ENCODE measurements at regions not wholly inside any gene's neighbourhood (a gene's known extent, or its start where the extent isn't known, plus 50 kb on each side); places are given as distances from the start of the nearest gene placed in this dataset.
"Not testable (repeated sequence)": the region's sequence is repeated elsewhere in the genome, so short reads cannot be mapped to it uniquely, and the experiment has no call there.

DNA sequence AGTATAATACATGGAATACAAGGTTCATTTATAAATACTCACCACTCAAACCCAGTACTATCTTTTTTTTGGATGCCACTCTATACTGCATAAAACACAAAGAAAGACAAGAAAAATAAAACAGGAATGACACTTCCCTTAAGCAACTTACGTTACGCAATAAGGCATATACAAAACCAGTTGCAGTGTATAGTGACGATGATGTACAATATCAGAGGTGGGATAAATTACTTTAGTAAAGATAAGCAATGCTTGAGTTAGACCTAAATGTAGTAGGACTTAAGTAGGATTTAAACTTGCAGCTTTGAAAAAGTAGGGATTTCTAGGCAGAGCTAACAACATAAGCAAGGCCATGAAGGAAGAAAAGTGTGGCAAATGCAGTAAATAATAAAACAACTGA lies 374.9 kb downstream of the SPRY2 start:
- DNase-seq, result no peak

DNA sequence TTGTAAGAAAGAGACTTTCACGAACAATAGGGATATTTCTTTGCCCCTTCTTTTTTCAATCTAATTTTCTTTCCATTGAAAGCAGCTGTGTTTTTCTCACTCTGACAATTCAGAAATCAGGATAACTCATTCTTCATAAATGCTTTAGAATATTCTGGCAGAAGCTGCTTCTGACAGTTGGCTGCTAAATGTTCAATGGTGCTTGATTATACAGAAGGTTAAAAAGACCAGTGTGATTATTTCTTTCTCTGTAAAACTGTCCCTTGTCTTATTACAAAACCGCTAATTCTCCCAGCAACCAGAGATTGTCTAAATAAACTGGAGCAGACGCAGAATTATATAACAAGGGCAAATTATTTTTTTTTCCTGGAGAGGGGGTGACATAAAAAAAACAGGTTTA lies 394.4 kb downstream of the SPRY2 start:
- DNase-seq, result no peak

DNA sequence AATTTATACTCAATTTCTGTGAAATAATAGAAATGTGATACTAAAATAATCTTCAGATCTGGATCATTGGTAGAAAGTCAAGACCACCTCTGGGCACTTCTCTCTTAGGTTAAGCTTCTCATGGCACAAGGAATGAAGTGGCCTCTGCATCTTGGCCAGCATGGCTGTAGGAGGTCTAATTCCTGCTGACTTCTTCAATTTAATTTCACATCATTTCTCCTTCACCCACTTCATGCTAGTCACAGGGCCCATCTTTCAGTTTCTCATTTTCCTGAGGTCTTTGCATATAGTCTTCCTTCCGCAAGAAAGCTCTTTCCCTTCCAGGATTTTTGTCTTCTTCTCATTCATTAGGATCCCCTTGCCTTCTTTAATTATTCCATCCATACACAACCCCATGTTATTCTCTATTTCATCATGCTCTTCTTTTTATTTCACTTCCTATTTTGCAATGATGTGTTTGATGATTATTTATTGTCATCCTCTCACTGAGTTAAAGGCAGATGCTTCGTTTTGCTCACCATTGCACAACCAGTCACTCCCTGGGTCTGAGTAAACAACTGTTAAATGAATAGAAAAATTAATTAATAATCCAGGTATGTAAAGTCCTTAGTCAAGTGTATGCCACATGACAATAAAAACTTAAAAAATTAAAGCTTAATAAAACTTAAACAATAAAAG lies 397.4 kb downstream of the SPRY2 start:
- no peak for DNase-seq

DNA sequence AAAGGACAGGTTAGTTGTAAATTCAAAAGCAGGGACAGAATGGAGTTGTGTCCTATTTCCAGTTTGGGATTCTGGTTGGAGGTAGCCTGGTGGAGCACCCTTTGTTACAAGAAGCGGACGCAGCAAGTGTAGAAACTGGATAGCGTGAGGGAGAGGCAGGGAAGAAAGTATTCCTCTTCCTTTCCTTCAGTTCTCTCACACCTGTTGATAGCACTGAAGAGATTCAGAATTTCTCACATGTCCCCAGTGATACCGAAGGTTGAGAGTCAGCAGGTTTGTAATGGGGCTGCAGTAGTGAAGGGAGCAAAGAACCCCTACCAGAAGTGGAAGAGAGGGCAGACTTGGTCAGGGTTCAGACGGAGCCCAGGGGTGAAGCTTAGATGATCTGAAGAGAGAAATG lies 399.2 kb downstream of the SPRY2 start:
- DNase-seq, result no peak

DNA sequence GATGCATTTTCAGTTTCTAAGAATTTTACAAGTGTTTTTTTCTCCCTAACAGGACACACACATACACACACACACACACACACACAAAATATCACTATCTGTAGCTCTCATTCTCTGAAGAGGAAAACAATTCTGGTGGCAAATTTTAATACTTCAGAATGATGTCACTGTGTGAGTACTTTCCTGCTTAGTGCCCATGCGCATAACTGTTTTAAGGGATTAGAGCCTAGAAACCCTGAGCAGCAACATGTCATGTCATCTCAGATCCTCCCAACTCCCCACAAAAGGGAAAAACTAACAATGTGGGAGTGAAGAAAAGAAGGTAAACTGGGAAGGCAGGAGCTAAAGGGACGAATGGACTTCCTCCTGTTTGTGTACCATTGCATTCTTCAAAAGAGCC lies 401.2 kb downstream of the SPRY2 start:
- no peak for DNase-seq

DNA sequence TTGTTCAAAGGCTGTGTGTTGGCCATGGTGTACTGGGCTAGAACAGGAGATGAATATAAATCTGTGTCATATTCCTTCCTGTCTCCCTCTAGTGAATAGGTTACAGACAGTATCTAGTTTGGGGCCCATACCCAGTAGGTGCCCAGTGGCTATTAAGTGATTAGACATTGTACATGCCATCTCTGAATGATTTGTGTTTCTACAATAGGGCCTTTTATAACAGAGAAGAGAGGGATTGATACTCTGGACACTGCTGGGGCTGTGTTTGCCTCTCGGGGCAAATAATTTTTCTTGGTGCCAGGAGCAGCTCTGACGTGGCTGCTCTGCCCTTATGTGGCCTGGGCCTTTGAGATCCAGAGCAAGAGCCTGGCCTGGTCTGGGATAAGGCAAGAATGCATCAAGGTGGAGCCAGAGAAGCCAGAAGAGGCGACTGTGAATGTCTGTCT lies 403.1 kb downstream of the SPRY2 start:
- no peak for DNase-seq

DNA sequence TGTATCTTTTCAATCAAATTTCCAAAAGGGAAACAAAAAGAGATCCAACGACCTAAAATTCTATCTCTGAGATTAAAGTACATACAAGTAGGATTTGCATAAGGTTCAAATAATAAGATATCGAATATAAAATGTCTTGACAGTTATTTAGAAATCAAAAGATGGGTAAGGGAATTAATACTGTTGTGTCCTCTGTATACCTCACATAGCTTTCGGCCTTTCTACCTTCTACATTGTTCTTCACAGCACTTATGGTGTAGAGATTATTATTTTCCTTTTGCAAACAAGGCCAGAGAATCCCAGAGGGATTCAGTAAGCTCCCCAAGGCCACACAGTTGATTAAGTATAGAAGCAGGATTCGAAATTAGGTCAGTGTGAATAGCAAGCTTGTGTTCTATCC lies 403.6 kb downstream of the SPRY2 start:
- no peak for DNase-seq

DNA sequence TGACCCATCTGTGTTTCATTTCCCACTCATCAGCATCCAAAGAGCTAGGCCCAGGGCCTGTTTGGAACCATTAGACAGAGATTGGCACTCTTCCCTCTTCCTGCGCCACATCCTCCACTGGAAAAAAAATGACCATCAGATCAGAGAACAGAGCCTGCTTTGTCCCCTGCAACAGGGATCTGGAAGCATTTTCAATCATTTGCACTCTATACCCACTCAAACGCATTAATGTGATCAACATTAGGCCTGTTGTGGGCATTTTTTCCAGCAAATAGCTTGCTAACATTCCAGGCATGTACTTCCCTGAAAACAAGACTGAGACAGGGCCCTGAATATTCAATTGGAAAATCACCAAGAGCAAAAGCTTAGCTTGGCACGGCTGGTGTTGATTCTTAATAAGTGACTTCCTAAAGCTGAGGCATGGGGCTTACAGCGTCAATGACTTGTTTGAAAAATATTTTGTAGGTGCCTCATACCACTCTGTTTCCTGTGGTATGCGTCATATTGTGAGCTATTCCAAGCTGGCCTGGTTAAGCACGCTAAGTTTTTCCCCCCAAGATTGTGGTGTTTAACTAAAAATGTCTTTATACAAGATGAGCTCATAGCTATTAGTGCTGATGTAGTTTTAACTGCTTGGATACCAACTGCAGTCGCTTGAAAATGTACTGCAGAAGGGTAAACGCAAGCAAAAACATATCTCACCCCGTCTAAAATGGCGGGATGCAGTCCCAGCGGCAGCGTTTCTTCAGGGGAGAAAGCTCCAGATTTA lies 404.4 kb downstream of the SPRY2 start:
- DNase-seq, result no peak

DNA sequence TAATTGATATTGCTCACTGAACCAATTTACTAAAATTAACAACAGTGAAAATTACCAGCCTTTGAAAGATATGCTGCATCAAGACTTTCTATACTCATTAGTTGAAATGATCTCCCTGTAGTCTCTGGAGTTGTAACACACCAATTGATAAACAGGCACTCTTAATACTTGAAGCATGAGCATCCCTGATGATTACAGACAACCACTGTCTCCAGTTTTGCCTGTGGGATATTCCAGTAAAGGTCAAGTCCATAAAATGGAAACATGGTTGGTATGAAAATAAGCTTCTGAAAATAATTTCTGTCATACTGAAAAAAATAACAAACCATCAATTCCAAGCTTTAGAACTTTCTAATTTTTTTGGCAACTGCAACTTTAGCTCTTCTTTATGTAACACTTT lies 405.8 kb downstream of the SPRY2 start:
- DNase-seq, result no peak

DNA sequence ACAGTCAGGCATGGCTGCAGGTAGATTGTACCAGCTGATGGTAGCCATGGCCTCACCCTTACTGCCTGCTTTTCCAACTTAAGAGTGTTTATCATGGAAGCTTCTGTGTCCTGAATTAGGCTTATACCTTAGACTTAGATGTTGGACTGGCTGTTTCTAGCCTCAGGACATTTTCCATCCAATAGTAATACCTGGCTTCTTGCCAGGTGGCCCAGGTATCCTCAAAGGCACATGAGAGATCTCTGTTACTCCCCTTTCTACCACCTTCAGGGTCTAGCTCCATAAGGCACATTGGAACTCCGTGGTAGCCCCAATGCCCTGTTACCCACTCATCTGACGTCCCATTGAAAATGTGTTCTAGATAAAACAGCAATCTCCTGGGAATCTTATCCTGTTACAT lies 407.5 kb downstream of the SPRY2 start:
- no peak for DNase-seq

DNA sequence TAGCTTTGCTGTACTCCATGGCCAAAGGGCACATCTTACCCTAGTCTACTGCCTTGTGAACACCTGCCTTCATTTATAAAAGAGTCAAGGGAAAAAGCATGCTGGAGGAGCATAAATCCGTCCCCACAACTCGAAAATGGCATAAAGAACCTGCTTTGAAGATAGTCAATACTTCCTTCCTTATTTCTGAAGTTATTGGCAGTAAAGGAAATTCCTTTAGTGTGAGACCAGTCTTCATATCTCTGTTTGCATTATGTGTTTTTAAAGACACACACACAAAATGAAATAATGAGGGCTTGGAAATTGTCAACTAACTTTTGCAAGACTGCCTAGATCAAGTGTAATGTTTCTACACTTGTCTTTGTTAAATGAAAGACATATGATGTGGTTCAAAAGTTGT lies 408.4 kb downstream of the SPRY2 start:
- no peak for DNase-seq

DNA sequence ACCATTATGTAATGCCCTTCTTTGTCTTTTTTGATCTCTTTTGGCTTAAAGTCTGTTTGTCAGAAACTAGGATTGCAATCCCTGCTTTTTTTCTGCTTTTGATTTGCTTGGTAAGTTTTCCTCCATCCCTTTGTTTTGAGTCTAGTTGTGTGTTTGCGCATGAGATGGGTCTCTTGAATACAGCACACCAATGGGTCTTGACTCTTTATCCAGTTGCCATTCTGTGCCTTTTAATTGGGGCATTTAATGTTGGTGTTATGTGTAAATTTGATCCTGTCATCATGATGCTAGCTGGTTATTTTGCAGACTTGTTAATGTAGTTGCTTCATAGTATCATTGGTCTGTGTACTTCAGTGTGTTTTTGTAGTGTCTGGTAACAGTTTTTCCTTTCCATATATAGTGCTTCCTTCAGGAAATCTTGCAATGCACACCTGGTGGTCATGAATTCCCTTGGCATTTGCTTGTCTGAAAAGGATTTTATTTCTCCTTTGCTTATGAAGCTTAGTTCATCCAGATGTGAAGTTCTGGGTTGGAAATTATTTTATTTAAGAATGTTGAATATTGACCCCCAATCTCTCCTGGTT lies 416.9 kb downstream of the SPRY2 start:
- not testable (repeated sequence) for DNase-seq

DNA sequence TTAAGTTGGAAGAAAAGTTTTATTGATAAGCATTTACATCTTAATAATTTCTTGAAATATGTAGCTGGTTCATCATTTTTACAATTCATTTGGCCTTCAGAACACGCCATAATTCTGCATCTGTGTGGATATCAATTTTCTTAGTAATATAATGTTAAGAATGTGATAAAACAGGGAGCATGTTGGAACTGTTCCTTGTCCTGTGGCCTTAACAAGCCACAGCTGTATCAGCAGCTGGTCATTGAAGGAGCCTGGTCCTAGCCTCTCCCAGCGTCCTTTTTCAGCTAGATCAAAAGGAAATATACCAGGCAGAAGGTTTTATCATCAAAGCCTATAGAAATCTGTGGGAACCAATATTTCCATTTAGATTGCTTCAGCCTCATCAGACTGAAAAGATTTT lies 421.8 kb downstream of the SPRY2 start:
- no peak for DNase-seq

DNA sequence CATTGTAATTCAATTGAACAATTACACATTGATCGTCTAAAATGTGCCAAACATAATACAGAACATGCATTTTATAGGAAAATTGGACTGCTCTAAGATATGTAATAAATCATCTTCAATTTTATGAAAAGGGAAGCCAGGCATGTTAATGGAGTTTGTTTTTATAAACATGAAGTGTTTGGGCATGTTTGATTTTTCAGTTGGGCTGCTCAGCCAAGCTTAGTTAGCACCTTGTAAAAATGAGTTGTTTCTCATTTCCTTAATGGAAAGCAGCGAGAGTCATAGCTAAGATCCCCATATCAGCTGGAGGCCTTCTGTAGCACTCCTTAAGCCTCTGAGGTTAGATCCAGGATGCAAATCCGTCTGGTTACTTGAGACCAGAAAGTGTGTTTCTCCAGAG lies 422.3 kb downstream of the SPRY2 start:
- no peak for DNase-seq

DNA sequence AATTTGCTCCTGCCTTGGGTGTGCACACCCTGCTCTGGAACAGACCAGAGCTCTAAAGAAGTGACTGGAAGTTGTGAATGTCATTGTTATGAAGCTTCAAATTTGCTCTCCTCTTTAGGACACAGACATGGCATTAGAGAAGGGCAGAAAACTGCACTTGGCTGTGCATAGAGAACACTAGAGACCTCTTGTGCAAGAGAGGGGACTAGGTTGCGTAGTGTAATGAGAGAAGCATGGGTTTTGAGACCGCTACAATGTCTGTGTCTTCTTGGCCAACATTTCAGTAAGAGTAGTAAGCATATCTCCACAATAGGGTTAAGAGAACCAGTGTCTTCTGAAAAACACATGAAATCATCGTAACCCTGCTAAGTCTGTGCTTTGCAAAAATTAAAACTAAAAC lies 423.3 kb downstream of the SPRY2 start:
- DNase-seq, result no peak

DNA sequence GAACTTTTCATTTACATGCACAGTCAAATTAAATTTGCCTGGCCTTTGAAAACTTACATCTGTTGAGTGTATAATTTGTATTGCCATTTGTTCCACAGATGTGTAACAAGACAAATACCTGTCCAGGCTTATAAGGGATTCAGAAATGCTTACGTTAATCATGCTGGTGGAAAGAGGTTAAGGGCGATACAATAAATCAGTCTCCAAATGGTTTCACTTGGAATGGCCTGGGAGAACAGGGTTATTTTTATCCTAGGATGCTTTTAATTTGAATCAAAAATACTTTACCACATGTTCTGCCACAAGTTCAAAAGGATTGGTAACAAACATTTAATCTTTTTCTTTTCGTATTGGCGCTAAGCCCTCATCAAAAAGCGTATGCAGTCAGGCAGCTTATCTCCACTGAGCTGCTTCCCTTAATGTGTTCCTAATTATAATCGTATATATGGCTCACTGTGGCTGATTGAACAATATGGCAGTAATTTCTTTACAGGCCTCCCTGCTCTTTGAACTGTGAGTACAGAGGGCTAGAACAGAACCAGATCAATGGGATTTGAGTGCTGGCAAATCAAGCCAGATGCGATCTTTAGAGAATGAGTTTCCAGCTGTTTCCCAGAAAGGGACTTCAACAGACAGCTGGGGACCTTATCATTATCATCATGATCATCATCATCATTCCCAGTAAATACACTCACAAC lies 425.7 kb downstream of the SPRY2 start:
- no peak for DNase-seq

DNA sequence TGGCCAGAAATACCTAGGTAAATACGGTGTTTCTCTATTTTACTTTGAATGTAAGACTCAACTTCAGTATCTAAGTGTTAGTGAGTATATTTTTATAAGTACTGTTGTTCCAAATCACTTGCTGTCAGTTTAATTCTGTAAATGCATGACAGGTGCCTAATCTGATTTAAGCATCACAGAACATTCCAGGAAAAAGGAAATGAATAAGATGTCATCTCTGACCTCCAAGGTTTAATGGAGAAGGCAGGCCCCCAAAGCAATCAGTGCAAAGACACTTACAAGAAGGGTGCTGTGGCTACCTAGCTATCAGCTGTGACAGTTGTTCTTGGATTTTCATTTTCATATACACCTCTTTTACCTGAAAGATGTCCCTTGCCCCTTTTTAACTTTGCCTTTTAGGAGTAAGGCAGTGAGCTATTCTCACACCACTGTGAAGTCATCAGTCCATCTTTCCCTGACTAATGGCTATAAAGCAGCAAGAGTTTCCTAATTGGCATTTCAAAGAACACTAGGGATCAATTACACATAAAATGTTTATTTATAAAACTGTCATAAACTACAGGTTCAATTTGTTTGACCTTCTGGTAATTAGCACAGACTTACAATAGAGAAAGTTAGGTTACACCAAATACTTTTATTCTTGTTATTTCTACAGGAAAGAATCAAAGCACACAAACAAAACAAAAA lies 427.6 kb downstream of the SPRY2 start:
- no peak for DNase-seq

DNA sequence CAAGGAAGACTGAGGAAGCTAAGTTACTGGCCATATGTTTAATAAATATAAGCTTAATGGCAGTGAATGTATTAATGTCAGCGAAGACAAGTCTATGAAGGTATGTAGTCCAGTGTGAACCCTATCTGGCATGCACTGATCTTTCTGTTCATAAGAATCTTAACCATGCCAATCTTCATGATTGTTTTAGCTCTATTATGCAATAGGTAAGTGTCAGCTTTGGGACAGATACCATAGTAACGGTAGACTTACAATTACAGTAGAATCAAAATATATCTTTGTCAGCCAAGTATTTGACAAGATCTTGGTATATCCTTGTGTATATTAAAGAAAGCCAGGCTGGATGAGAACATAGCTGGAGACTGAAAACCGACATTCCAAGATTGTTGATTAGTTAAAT lies 428.5 kb downstream of the SPRY2 start:
- DNase-seq, result no peak

DNA sequence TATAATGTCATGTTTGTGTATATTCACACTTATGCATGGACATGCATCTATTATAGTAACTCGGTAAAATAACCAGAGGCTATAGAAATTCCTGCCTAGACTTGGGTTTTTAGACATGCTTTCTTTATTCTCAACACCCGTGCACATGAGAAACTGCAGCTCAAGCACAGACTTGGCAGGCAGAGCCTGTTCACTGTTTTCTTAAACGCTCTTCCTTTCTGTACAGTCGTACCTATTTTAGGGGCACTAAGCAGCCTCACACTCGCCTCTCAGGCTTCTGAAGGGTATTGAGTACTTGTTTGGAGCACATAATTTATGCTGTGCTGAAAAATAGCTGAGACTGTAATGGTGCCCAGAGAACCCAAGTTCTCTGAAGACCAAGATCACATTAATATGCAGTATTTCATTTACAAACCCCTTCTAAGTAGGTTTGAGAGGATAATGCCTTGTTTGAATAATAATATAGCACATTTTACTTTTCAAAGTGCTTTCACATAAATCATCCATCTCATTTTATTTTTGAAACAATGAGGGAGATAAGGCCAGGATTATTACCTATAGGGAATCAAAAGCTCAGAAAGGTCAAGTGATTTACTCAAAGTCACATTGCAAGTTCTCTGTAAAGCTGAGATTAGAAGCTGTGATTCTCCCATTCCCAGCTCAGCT lies 429.9 kb downstream of the SPRY2 start:
- no peak for DNase-seq

DNA sequence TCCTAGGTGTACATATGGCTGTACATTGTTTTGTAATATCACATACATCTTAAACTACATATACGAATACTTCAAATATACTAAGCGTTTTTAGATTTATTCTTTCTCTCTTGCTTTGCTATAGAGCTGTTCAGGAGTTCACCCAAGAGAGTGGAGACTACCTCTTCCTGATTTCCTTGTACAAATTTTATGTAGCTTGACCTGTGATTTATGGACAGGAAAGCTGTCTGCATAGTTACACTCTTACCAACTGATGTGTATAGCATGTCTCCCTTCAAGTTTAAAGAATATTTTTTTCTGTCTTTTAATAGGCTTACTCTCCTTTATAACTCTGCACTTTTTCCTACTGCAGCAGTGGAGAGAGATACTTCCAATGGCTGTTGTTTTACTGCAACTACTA lies 428.7 kb downstream of the NDFIP2 start:
- no peak for DNase-seq

DNA sequence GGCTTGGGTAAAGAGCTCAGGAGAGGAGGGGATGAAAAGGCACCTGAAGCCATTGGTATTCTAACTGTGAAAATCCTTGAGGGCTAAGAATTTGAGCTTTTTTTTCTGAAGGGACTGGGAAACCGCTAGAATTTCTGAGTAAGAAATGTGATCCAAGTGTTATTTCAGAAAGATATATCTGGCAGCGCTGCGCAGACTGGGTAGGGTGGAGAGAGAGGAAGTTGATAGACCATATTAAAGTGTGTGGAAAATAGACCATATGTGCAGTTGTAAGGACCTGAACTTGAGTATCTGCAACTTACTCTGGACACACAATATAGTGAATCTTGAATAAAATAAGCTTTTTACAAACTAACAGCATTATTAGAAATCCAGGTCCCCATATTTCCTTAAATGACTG lies 427.4 kb downstream of the NDFIP2 start:
- DNase-seq, result no peak

DNA sequence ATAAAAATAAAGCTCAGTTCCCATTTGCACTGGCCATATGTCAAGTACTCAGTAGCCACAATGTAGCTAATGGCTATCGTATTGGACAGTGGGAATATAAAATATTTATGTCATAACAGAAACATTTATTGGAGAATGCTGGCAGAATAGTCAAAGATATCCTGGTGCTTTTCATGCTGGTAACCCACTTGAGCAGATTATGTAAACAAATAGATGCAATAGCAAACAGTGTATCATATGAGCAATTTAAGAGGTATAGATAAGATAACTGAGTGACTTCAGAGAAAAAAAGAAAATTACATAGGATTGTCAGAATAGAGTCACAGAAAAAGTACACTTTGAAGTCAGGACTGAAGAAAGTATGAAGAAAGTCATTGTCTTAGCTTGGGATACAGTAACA lies 426.6 kb downstream of the NDFIP2 start:
- no peak for DNase-seq

DNA sequence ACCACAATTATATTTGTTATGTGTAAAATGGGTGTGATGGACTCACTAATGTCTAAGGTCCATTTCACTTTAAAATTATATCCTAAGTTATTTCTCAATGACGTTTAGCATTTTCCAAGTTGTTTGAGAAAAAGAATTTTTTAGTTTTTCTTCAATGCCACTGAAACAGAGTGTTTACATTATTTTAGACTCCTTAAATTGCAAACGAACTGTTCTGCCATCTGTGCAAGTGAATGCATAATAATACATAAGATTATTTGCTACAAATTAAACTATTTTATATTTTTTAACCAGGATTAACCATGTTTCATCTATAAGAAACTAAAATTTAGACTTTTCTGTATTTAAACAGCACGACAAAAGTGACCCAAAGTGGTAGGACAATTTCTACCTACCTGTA lies 425.4 kb downstream of the NDFIP2 start:
- no peak for DNase-seq

Measured in activated CD8-positive, alpha-beta memory T cell treated with anti-CD3 and anti-CD28 coated beads, Interleukin-2, amount 50 U/mL, for 4 hours (primary cell).